Caco-2 (cell line): ENCODE measurements at regions not wholly inside any gene's neighbourhood (a gene's known extent, or its start where the extent isn't known, plus 50 kb on each side); places are given as distances from the start of the nearest gene placed in this dataset.

Source experiments
- BruUV-seq: library from RNA; stranded (reverse); fragments of 400-500 nt; replicated peaks from 2 replicates; lab custom pipeline; 2021; lab: Mats Ljungman, UMichigan
- CTCF ChIA-PET: fragments of 300-600 bp; sonication (Branson Sonifier 250); formaldehyde crosslinking; loops from one replicate; lab custom pipeline; 2022; ENCODE audit warnings: antibody characterized with exemption; lab: Charles Lee
- POLR2A ChIA-PET: fragments of 300-600 bp; sonication (Branson Sonifier 250); formaldehyde crosslinking; loops from one replicate; lab custom pipeline; 2022; ENCODE audit warnings: antibody characterized with exemption; lab: Charles Lee
- DNase-seq, 2 experiments: peaks; one replicate each; pipeline versions ENCODE4 v3.0.0 to v3.0.0-alpha.2; 2020 to 2022
- H3K27me3 ChIP-seq: replicated peaks from 2 replicates; pipeline ENCODE4 v1.6.0; 2011; ENCODE audit warnings: low read length; ENCODE audit not compliant: control insufficient read depth, insufficient read depth
- H3K36me3 ChIP-seq: 2 replicates; pipeline ENCODE4 v1.5.1; 2011; ENCODE audit warnings: low read length; ENCODE audit not compliant: control insufficient read depth, insufficient read depth
- H3K4me1 ChIP-seq: fragments of 250-450 bp; sonication (Bioruptor Pico); 2 replicates; pipeline ENCODE4 v1.5.1; 2020; ENCODE audit warnings: mild to moderate bottlenecking
- H3K4me3 ChIP-seq: 2 replicates; pipeline ENCODE4 v1.5.1; 2011; ENCODE audit warnings: low read depth, mild to moderate bottlenecking, control low read depth, low read length
- H3K9me3 ChIP-seq: fragments of 250-450 bp; sonication (Bioruptor Pico); 2 replicates; pipeline ENCODE4 v1.5.1; 2020; ENCODE audit warnings: mild to moderate bottlenecking, moderate library complexity
- H3K27ac Mint-ChIP-seq: one replicate; pipeline ENCODE4 v1.8.0; 2022; ENCODE audit warnings: mixed read lengths; ENCODE audit not compliant: unreplicated experiment
- H3K27me3 Mint-ChIP-seq: one replicate; pipeline ENCODE4 v1.8.0; 2022; ENCODE audit warnings: mixed read lengths; ENCODE audit not compliant: insufficient read depth, unreplicated experiment
- H3K36me3 Mint-ChIP-seq: one replicate; pipeline ENCODE4 v1.8.0; 2022; ENCODE audit warnings: mild to moderate bottlenecking, mixed read lengths; ENCODE audit not compliant: insufficient read depth, unreplicated experiment
- H3K4me1 Mint-ChIP-seq: one replicate; pipeline ENCODE4 v1.8.0; 2022; ENCODE audit warnings: low read depth, mixed read lengths; ENCODE audit not compliant: unreplicated experiment
- H3K4me3 Mint-ChIP-seq: one replicate; pipeline ENCODE4 v1.8.0; 2022; ENCODE audit warnings: mild to moderate bottlenecking, moderate library complexity, mixed read lengths; ENCODE audit not compliant: unreplicated experiment
- H3K9me3 Mint-ChIP-seq: one replicate; pipeline ENCODE4 v1.8.0; 2022; ENCODE audit warnings: mixed read lengths; ENCODE audit not compliant: unreplicated experiment
- CTCF ChIP-seq, 2 experiments: fragments of 200-600 bp in 1 of 2; IDR thresholded peaks; 1 replicate in 1 of 2; 2 replicates in 1 of 2; pipeline versions ENCODE4 v1.5.1 to v1.8.0; 2011 to 2022; ENCODE audit warnings: antibody characterized with exemption in 1 of 2, control low read depth in 1 of 2, inconsistent platforms in 1 of 2, low read depth in 1 of 2, low read length in 1 of 2, mild to moderate bottlenecking in 1 of 2, moderate library complexity in 1 of 2; ENCODE audit not compliant: insufficient read depth in 1 of 2, severe bottlenecking in 1 of 2, unreplicated experiment in 1 of 2
- intact Hi-C: fragments of 100-400 bp; cut with micrococcal nuclease; formaldehyde crosslinking; loops from one replicate; pipeline ENCODE4 v1.10.0; 2022; ENCODE audit not compliant: unreplicated experiment

DNA sequence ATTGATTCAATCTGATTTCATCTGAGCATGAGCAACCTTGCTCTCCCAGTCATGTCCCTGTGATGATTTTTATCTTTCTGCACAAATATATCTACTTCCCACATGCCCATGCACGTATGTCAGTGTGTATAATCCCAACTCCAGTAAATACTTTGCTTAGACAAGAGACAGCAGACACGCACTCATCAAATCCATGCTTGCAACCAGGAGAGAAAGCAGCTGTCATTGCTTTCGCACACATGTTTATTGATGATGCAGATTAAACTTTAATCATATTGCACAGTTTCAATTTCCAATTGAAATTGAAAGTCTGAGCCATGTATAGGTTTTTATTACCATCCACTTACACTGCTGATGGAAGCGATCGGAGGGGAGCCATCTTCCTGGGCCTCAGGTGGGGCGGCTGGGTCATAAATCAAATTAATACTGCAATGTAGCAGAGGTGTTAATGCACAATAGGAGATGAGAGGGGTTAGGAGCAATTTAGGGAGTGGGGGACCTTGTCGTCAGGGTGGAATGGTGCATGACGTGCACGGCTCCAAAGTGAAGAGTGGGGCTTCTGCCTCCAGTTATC lies 68.6 kb upstream of the SRRM4 start:
- no peaks in the 10 kb centered on the region for H3K9me3 ChIP-seq
- no peaks in the 10 kb centered on the region for H3K36me3 Mint-ChIP-seq
- H3K9me3 Mint-ChIP-seq: no peaks in the 10 kb centered on the region
- no peaks in the 10 kb centered on the region for H3K4me1 Mint-ChIP-seq
- H3K27ac Mint-ChIP-seq: no peak overlapping the region
- H3K27me3 Mint-ChIP-seq: peaks cover 4% of the 10 kb centered on the region
- no peak for TF ChIP-seq CTCF (IDR thresholded peaks at IDR 0.05; ENCODE audit: insufficient read depth in 1 of 2, low read depth in 1 of 2, low read length in 1 of 2, severe bottlenecking in 1 of 2, unreplicated experiment in 1 of 2)
- DNase-seq: no peak
- ChIA-PET CTCF (no interaction called here), POLR2A (no interaction called here)
- BruUV-seq: no TSS peak
- intact Hi-C loops: no loop called here
- no peaks in the 10 kb centered on the region; the same call in none of the 2 replicates for H3K27me3 ChIP-seq
- H3K4me1 ChIP-seq: no peaks in the 10 kb centered on the region
- H3K4me3 Mint-ChIP-seq: no peak overlapping the region
- no peak overlapping the region for H3K4me3 ChIP-seq
- H3K36me3 ChIP-seq: no peaks in the 10 kb centered on the region

- intact Hi-C loops: no loop called here
- Mint-ChIP-seq H3K4me3 (no peak overlapping the region), H3K27me3 (peaks cover 3% of the 10 kb centered on the region), H3K4me1 (no peaks in the 10 kb centered on the region), H3K27ac (no peak overlapping the region), H3K9me3 (no peaks in the 10 kb centered on the region), H3K36me3 (no peaks in the 10 kb centered on the region)
- no peaks in the 10 kb centered on the region for H3K36me3 ChIP-seq
- no peak for DNase-seq
- POLR2A ChIA-PET: no interaction called here
- no peak for TF ChIP-seq CTCF (IDR thresholded peaks at IDR 0.05; ENCODE audit: insufficient read depth in 1 of 2, low read depth in 1 of 2, low read length in 1 of 2, severe bottlenecking in 1 of 2, unreplicated experiment in 1 of 2)
- H3K27me3 ChIP-seq: no peaks in the 10 kb centered on the region; the same call in none of the 2 replicates
- no TSS peak for BruUV-seq
- CTCF ChIA-PET: no interaction called here
- H3K9me3 ChIP-seq: no peaks in the 10 kb centered on the region
- H3K4me3 ChIP-seq: no peak overlapping the region
- H3K4me1 ChIP-seq: no peaks in the 10 kb centered on the region
These were observed 59.6 kb upstream of the SRRM4 start for GRCh38 chr12:118921761-118922160.

DNA sequence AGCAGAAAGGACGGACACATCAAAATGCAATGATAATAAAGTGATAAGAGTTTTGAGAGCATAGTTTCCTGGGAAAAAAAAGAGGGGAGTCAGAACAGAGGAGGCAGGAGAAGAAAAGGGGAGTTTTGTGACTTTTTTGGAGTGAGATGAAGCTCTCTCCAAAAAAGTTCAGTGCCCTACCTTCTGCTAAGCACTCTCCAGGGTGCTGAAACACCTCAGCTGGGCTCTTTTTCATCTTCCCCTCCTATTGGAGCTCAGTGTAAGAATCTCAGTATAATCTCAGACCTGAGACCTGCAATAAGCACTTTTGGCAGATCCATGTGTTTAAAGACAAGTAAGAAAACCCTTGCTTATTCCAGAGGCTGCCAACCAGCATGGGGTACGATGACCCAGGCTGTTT lies 58.9 kb upstream of the SRRM4 start:
- H3K4me1 ChIP-seq: no peaks in the 10 kb centered on the region
- no peak overlapping the region for H3K4me3 Mint-ChIP-seq
- H3K36me3 Mint-ChIP-seq: no peaks in the 10 kb centered on the region
- H3K27ac Mint-ChIP-seq: no peak overlapping the region
- H3K27me3 Mint-ChIP-seq: peaks cover 3% of the 10 kb centered on the region
- no peaks in the 10 kb centered on the region for H3K4me1 Mint-ChIP-seq
- H3K9me3 ChIP-seq: no peaks in the 10 kb centered on the region
- H3K4me3 ChIP-seq: no peak overlapping the region
- H3K36me3 ChIP-seq: no peaks in the 10 kb centered on the region
- ChIA-PET CTCF (no interaction called here), POLR2A (interaction anchor here (0.6 kb wide), 1 partner anchor 1142 kb away, joined by 4 read pairs; no protein-coding TSS in a partner anchor)
- H3K27me3 ChIP-seq: no peaks in the 10 kb centered on the region
- no TSS peak for BruUV-seq
- no peak for TF ChIP-seq CTCF (IDR thresholded peaks at IDR 0.05; ENCODE audit: insufficient read depth in 1 of 2, low read depth in 1 of 2, low read length in 1 of 2, severe bottlenecking in 1 of 2, unreplicated experiment in 1 of 2)
- no peaks in the 10 kb centered on the region for H3K9me3 Mint-ChIP-seq
- intact Hi-C loops: no loop called here
- DNase-seq: peak in 1 of 2 experiments; percentile 47
